ENCODE measurements at regions not wholly inside any gene's neighbourhood (a gene's known extent, or its start where the extent isn't known, plus 50 kb on each side); places are given as distances from the start of the nearest gene placed in this dataset.

DNA sequence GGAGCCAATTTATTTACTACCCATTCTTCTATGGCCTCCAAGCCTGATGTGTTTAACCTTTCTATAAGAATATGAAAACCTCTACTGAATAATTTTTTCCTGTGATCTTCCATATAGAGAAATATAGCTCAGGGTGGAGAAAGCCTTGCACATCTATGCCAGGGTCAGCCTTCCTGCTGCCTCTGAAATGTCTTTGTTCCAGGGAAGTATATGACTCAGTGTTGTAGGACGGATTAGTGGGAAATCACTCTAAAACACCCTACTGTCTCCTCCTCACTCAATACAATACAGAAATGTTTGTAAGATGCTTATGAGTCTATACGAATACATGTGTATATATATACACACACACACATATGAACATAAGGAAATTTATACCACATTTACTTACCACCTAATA is 1044.9 kb downstream of the BRINP3 start:
- TF ChIP-seq, protein P1, sequence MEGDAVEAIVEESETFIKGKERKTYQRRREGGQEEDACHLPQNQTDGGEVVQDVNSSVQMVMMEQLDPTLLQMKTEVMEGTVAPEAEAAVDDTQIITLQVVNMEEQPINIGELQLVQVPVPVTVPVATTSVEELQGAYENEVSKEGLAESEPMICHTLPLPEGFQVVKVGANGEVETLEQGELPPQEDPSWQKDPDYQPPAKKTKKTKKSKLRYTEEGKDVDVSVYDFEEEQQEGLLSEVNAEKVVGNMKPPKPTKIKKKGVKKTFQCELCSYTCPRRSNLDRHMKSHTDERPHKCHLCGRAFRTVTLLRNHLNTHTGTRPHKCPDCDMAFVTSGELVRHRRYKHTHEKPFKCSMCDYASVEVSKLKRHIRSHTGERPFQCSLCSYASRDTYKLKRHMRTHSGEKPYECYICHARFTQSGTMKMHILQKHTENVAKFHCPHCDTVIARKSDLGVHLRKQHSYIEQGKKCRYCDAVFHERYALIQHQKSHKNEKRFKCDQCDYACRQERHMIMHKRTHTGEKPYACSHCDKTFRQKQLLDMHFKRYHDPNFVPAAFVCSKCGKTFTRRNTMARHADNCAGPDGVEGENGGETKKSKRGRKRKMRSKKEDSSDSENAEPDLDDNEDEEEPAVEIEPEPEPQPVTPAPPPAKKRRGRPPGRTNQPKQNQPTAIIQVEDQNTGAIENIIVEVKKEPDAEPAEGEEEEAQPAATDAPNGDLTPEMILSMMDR (IDR thresholded peaks at IDR 0.05): no peak
- no peak for ATAC-seq (ENCODE audit: low read depth)
- Mint-ChIP-seq H3K9me3 (no peaks in the 10 kb centered on the region), H3K27me3 (no peaks in the 10 kb centered on the region), H3K27ac (no peak overlapping the region), H3K4me3 (no peak overlapping the region), H3K4me1 (no peaks in the 10 kb centered on the region), H3K36me3 (ENCODE audit: low read depth) (no peaks in the 10 kb centered on the region)
- intact Hi-C loops (cut with micrococcal nuclease): no loop called here
- no peak for DNase-seq
- CTCF ChIA-PET: no interaction called here
- POLR2A ChIA-PET: no interaction called here

DNA sequence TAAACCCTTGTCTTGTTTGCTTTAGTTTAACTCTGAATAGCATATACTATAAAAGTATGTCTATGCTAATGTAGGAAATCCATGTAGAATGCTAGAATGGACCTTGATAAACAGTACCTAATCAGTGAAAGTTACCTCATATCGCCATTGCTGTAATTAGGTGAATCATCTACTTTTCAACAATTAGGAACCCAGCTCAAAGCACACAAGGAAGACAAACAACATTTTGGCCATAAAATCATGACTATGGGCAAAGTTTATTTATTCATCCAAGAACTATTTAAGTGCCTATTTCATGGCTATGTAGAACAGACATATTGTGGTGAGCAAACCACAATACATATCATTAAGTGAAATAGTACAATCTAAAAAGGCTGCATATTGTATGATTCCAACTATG is 1043.2 kb downstream of the BRINP3 start:
- ChIA-PET POLR2A (no interaction called here), CTCF (no interaction called here)
- ATAC-seq (ENCODE audit: low read depth) (no peak), DNase-seq (no peak)
- H3K27me3 Mint-ChIP-seq: no peaks in the 10 kb centered on the region
- TF ChIP-seq, protein P1 (IDR thresholded peaks at IDR 0.05): no peak
- H3K36me3 Mint-ChIP-seq (ENCODE audit: low read depth): no peaks in the 10 kb centered on the region
- intact Hi-C loops (cut with micrococcal nuclease): no loop called here
- peaks cover 2% of the 10 kb centered on the region for H3K9me3 Mint-ChIP-seq
- H3K27ac Mint-ChIP-seq: no peak overlapping the region
- H3K4me3 Mint-ChIP-seq: no peak overlapping the region
- no peaks in the 10 kb centered on the region for H3K4me1 Mint-ChIP-seq

DNA sequence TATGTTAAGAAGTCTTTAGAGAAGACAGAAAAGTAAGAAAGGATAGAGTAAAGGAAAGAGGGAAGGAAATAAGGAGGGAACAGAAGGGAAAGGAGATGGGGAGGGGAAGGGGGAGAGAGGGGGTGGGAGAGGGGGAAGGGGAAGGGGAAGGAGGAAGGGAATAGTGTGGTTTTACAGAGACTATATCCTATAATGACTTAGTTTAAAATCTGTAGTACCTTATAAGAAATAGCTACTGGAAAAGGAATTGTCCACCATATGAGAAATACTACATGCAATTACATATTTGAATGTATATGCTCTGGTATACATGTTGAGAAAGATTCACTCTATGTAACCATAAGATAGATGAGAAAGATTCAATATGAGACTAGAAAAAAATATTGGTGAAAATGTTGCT is 1042.3 kb downstream of the BRINP3 start:
- H3K4me3 Mint-ChIP-seq: no peak overlapping the region
- ChIA-PET POLR2A (no interaction called here), CTCF (no interaction called here)
- H3K36me3 Mint-ChIP-seq (ENCODE audit: low read depth): no peaks in the 10 kb centered on the region
- no peaks in the 10 kb centered on the region for H3K27me3 Mint-ChIP-seq
- intact Hi-C loops (cut with micrococcal nuclease): no loop called here
- no peak for ATAC-seq (ENCODE audit: low read depth)
- no peak overlapping the region for H3K27ac Mint-ChIP-seq
- TF ChIP-seq, protein P1 (IDR thresholded peaks at IDR 0.05): no peak
- no peaks in the 10 kb centered on the region for H3K4me1 Mint-ChIP-seq
- DNase-seq: no peak
- peaks cover 2% of the 10 kb centered on the region for H3K9me3 Mint-ChIP-seq

DNA sequence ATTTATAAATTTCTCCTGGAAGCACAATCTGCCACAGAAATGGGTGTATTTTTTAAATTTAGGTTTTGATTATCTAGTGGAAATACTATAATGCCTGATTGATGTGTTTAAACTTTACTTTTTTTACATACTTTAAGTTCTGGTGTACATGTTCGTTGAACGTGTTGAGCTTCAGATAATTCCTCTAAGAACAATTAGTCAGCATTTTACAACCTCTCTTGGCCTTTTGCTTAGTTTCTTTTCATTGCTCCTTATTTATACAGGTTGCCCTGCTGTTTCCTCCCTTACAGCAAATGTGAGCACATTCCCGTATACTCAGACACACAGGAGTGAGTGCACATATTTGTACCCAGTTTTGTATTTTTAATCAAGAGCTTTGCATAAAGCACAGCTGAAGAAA is 1038.9 kb downstream of the BRINP3 start:
- DNase-seq: no peak
- Mint-ChIP-seq H3K27ac (no peak overlapping the region), H3K27me3 (no peaks in the 10 kb centered on the region), H3K4me3 (no peak overlapping the region), H3K4me1 (no peaks in the 10 kb centered on the region), H3K9me3 (peaks cover 2% of the 10 kb centered on the region), H3K36me3 (ENCODE audit: low read depth) (no peaks in the 10 kb centered on the region)
- ATAC-seq (ENCODE audit: low read depth): no peak
- intact Hi-C loops (cut with micrococcal nuclease): no loop called here
- ChIA-PET POLR2A (no interaction called here), CTCF (no interaction called here)
- TF ChIP-seq, protein P1 (IDR thresholded peaks at IDR 0.05): no peak

GRCh38 chr1:189463166-189463565 is 1014.5 kb downstream of the BRINP3 start:
- no peak for ATAC-seq (ENCODE audit: low read depth)
- POLR2A ChIA-PET: no interaction called here
- no peaks in the 10 kb centered on the region for H3K4me1 Mint-ChIP-seq

More at GRCh38 chr1:189463166-189463565, 1014.5 kb downstream of the BRINP3 start:
- H3K4me3 Mint-ChIP-seq: no peak overlapping the region
- TF ChIP-seq, protein P1 (IDR thresholded peaks at IDR 0.05): no peak
- H3K9me3 Mint-ChIP-seq: peaks cover 5% of the 10 kb centered on the region
- no peaks in the 10 kb centered on the region for H3K36me3 Mint-ChIP-seq (ENCODE audit: low read depth)
- H3K27me3 Mint-ChIP-seq: no peaks in the 10 kb centered on the region
- no peak for DNase-seq
- intact Hi-C loops (cut with micrococcal nuclease): no loop called here
- CTCF ChIA-PET: interaction anchor here (1.1 kb wide), 1 partner anchor 12 kb away, joined by 3 read pairs; no protein-coding TSS in a partner anchor
- H3K27ac Mint-ChIP-seq: no peak overlapping the region

Measured in activated B cell treated with CpG ODN at 0.5 μM for 24 hours (primary cell).